PC-9 (cell line): ENCODE measurements at regions not wholly inside any gene's neighbourhood (a gene's known extent, or its start where the extent isn't known, plus 50 kb on each side); places are given as distances from the start of the nearest gene placed in this dataset.

Source experiments
- BruUV-seq: library from RNA; stranded (reverse); fragments of 400-500 nt; replicated peaks from 2 replicates; lab custom pipeline; 2021; lab: Mats Ljungman, UMichigan
- CTCF ChIA-PET: fragments of 300-600 bp; sonication (Branson Sonifier 250); formaldehyde crosslinking; loops from one replicate; lab custom pipeline; 2022; ENCODE audit warnings: antibody characterized with exemption; lab: Charles Lee
- POLR2A ChIA-PET: fragments of 300-600 bp; sonication (Branson Sonifier 250); formaldehyde crosslinking; loops from one replicate; lab custom pipeline; 2022; ENCODE audit warnings: antibody characterized with exemption; ENCODE audit not compliant: unreplicated experiment; lab: Charles Lee
- DNase-seq, 2 experiments: peaks; one replicate each; pipeline versions ENCODE4 v3.0.0 to v3.0.0-alpha.2; 2015 to 2022; ENCODE audit warnings: mixed read lengths in 1 of 2
- H2AFZ ChIP-seq: fragments of 200-600 bp; sonication (generic); 2 replicates; pipeline ENCODE4 v1.8.1; 2017; ENCODE audit warnings: antibody characterized with exemption
- H3F3A ChIP-seq: fragments of 200-600 bp; sonication (generic); 2 replicates; pipeline ENCODE4 v1.8.1; 2017; ENCODE audit warnings: antibody characterized with exemption, mild to moderate bottlenecking, low read depth; ENCODE audit not compliant: insufficient read depth
- H3K27ac ChIP-seq: fragments of 200-600 bp; sonication (generic); 2 replicates; pipeline ENCODE4 v1.6.1; 2016; ENCODE audit warnings: mixed run types
- H3K27me3 ChIP-seq: fragments of 200-600 bp; sonication (generic); 2 replicates; pipeline ENCODE4 v1.6.1; 2016; ENCODE audit warnings: low read depth, mixed run types; ENCODE audit not compliant: insufficient read depth
- H3K36me3 ChIP-seq: fragments of 200-600 bp; sonication (generic); 2 replicates; pipeline ENCODE4 v1.6.1; 2016; ENCODE audit warnings: low read depth, mixed run types
- H3K4me1 ChIP-seq: fragments of 200-600 bp; sonication (generic); replicated peaks from 2 replicates; pipeline ENCODE4 v1.6.1; 2016; ENCODE audit warnings: mixed run types; ENCODE audit not compliant: insufficient read depth
- H3K4me2 ChIP-seq: fragments of 200-600 bp; sonication (generic); 2 replicates; pipeline ENCODE4 v1.6.1; 2017; ENCODE audit warnings: mixed run types
- H3K4me3 ChIP-seq: fragments of 200-600 bp; sonication (generic); 2 replicates; pipeline ENCODE4 v1.6.1; 2016; ENCODE audit warnings: mixed run types
- H3K79me2 ChIP-seq: fragments of 200-600 bp; sonication (generic); 2 replicates; pipeline ENCODE4 v1.6.1; 2017; ENCODE audit warnings: low read depth, mixed run types
- H3K9me2 ChIP-seq: fragments of 200-600 bp; sonication (generic); 2 replicates; pipeline ENCODE4 v1.8.1; 2017; ENCODE audit warnings: mild to moderate bottlenecking; ENCODE audit not compliant: insufficient read depth
- H3K9me3 ChIP-seq: fragments of 200-600 bp; sonication (generic); 2 replicates; pipeline ENCODE4 v1.8.1; 2016; ENCODE audit warnings: low read depth; ENCODE audit not compliant: insufficient read depth
- H4K20me1 ChIP-seq: fragments of 200-600 bp; sonication (generic); 2 replicates; pipeline ENCODE4 v1.8.1; 2017; ENCODE audit not compliant: insufficient read depth
- CTCF ChIP-seq: fragments of 200-600 bp; sonication (generic); conservative IDR thresholded peaks from 2 replicates; pipeline ENCODE4 v1.6.1; 2017; ENCODE audit warnings: mixed run types, antibody characterized with exemption, mild to moderate bottlenecking, moderate library complexity
- EZH2 ChIP-seq: fragments of 200-600 bp; sonication (generic); IDR thresholded peaks from 2 replicates; pipeline ENCODE4 v1.8.0; 2017; ENCODE audit warnings: antibody characterized with exemption, low read depth
- intact Hi-C: fragments of 100-400 bp; cut with micrococcal nuclease; formaldehyde crosslinking; loops from one replicate; pipeline ENCODE4 v1.10.0; 2022; ENCODE audit not compliant: unreplicated experiment

GRCh38 chr6:147823936-147824335 lies 315.4 kb downstream of the SAMD5 start:
- H3F3A ChIP-seq = 0 out of 2 replicates have a peak, but pooled peaks cover 3% of the 10 kb centered on the region
- no peaks in the 10 kb centered on the region for H3K9me3 ChIP-seq
- no peak for DNase-seq
- no peaks in the 10 kb centered on the region for H3K79me2 ChIP-seq
- H3K4me3 ChIP-seq = no peak overlapping the region
- H4K20me1 ChIP-seq = no peaks in the 10 kb centered on the region
- no peaks in the 10 kb centered on the region for H3K27me3 ChIP-seq
- H3K4me2 ChIP-seq = no peak overlapping the region
- H3K36me3 ChIP-seq = no peaks in the 10 kb centered on the region
- ChIA-PET CTCF (no interaction called here), POLR2A (no interaction called here)
- H2AFZ ChIP-seq = no peak overlapping the region
- H3K9me2 ChIP-seq = no peaks in the 10 kb centered on the region
- H3K27ac ChIP-seq = no peak overlapping the region
- TF ChIP-seq CTCF (no peak), EZH2 (no peak)
- H3K4me1 ChIP-seq = no peaks in the 10 kb centered on the region
- intact Hi-C loops = no loop called here
- BruUV-seq = no TSS peak

GRCh38 chr6:147825848-147826247 lies 317.4 kb downstream of the SAMD5 start:
- Histone ChIP-seq H3K4me3 (no peak overlapping the region), H3K79me2 (no peaks in the 10 kb centered on the region), H3K4me2 (no peak overlapping the region), H3K27ac (no peak overlapping the region), H3K9me2 (no peaks in the 10 kb centered on the region), H2AFZ (no peak overlapping the region), H3K36me3 (no peaks in the 10 kb centered on the region), H3F3A (0 out of 2 replicates have a peak, but pooled peaks cover 3% of the 10 kb centered on the region), H3K4me1 (no peaks in the 10 kb centered on the region), H4K20me1 (no peaks in the 10 kb centered on the region), H3K27me3 (no peaks in the 10 kb centered on the region), H3K9me3 (no peaks in the 10 kb centered on the region)
- CTCF ChIA-PET = no interaction called here
- no peak for DNase-seq
- POLR2A ChIA-PET = no interaction called here
- TF ChIP-seq CTCF (no peak), EZH2 (no peak)
- no TSS peak for BruUV-seq
- intact Hi-C loops = no loop called here

DNA sequence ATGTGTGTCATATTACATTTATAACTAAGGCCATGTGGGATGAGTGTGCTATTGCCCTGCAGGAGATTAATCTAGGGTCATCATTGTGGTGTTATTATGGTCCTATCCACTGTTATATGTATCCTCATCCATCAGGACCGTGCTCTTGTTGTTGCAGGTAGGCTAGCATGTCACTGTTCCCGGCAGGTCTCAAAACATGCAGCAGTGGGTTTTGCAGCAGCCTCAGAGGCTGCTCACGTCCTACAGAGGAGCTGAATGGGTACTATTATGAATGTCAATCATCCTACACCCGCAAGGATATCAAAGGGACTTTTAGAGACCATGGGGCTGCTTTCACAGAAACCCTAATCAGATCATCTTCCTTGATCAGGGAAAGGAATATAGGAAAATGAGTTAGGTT lies 318.2 kb downstream of the SAMD5 start:
- H3K27ac ChIP-seq = no peak overlapping the region
- no TSS peak for BruUV-seq
- 0 out of 2 replicates have a peak, but pooled peaks cover 3% of the 10 kb centered on the region for H3F3A ChIP-seq
- H3K9me2 ChIP-seq = no peaks in the 10 kb centered on the region
- H2AFZ ChIP-seq = no peak overlapping the region
- intact Hi-C loops = no loop called here
- H3K9me3 ChIP-seq = no peaks in the 10 kb centered on the region
- no peak for TF ChIP-seq CTCF
- TF ChIP-seq EZH2 = no peak
- POLR2A ChIA-PET = no interaction called here
- no peak for DNase-seq
- no peaks in the 10 kb centered on the region for H3K79me2 ChIP-seq
- H3K27me3 ChIP-seq = no peaks in the 10 kb centered on the region
- no peaks in the 10 kb centered on the region for H3K36me3 ChIP-seq
- no peak overlapping the region for H3K4me3 ChIP-seq
- no peaks in the 10 kb centered on the region for H3K4me1 ChIP-seq
- no peaks in the 10 kb centered on the region for H4K20me1 ChIP-seq
- H3K4me2 ChIP-seq = no peak overlapping the region
- CTCF ChIA-PET = no interaction called here
